ENCODE measurements at regions not wholly inside any gene's neighbourhood (a gene's known extent, or its start where the extent isn't known, plus 50 kb on each side); places are given as distances from the start of the nearest gene placed in this dataset.

DNA sequence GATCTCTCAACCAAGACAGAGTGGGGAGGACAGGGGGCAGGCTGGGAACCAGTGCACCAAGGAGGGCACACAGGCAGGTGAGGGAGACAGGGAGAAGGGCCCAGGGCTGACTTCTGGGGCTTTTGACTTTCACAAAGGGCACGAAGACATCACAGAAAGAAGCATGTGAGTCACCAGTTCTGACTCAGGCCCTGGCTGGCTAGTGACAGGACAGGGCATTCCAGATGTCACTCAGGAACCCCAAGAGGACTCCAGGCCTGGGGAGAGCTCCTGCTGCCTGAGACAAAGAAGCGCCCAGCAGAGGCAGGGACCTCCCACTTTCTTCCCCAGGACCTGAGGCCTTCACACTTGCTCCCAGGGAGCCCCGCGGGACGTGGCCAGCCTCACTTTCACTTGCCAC lies 497.2 kb downstream of the BUD13 start:
- TF ChIP-seq, protein P1, sequence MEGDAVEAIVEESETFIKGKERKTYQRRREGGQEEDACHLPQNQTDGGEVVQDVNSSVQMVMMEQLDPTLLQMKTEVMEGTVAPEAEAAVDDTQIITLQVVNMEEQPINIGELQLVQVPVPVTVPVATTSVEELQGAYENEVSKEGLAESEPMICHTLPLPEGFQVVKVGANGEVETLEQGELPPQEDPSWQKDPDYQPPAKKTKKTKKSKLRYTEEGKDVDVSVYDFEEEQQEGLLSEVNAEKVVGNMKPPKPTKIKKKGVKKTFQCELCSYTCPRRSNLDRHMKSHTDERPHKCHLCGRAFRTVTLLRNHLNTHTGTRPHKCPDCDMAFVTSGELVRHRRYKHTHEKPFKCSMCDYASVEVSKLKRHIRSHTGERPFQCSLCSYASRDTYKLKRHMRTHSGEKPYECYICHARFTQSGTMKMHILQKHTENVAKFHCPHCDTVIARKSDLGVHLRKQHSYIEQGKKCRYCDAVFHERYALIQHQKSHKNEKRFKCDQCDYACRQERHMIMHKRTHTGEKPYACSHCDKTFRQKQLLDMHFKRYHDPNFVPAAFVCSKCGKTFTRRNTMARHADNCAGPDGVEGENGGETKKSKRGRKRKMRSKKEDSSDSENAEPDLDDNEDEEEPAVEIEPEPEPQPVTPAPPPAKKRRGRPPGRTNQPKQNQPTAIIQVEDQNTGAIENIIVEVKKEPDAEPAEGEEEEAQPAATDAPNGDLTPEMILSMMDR (IDR thresholded peaks at IDR 0.05), result no peak
- no peak for TF ChIP-seq POLR2A (IDR thresholded peaks at IDR 0.05)
- H3K9me3 ChIP-seq, result no peaks in the 10 kb centered on the region
- no peaks in the 10 kb centered on the region for H3K36me3 ChIP-seq (replicated peaks in 1 of 2; ENCODE audit: insufficient read depth in 1 of 2, low read depth in 2 of 2)
- DNase-seq, result no peak
- WGBS, 2 donors, result 59 to 65% methylated on average over 4 to 5 of the region's 5 CpGs
- intact Hi-C loops (cut with DNase I), result loop anchor here (10.0 kb wide), 1 partner anchor 951 kb away; no protein-coding TSS in a partner anchor
- H3K27me3 ChIP-seq, result peaks cover 0 to 5% of the 10 kb centered on the region in 2 donors
- ATAC-seq, result no peak
- H3K4me3 ChIP-seq, result no peak overlapping the region
- peaks cover 8% of the 10 kb centered on the region for H3K4me1 ChIP-seq
- no peak overlapping the region for H3K27ac ChIP-seq

DNA sequence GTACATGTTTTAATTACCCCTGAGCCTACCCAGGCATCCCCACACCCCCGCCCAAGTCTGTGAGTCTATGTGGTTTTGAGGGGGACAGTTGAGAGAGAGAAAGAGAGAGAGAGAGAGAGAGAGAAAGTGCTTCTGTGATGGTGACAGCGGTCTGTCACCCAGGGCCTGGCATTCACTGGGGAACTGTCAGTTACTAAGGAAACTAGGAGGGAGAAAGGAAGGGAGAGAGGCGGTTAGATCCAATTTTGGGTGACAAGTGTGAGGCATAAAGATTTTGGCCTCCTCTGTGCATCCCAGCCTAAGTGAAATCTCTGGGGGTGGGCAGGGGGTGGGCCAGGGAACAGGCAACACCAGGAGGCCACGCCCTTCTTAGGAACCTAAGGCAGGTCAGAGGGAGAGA lies 498.3 kb downstream of the BUD13 start:
- 39 to 52% methylated on average over 4 of the region's 4 CpGs for WGBS, 2 donors
- H3K9me3 ChIP-seq, result no peaks in the 10 kb centered on the region
- intact Hi-C loops (cut with DNase I), result loop anchor here (10.0 kb wide), 1 partner anchor 950 kb away; no protein-coding TSS in a partner anchor
- DNase-seq, result no peak
- no peak overlapping the region for H3K27ac ChIP-seq
- H3K4me3 ChIP-seq, result no peak overlapping the region
- no peaks in the 10 kb centered on the region for H3K36me3 ChIP-seq (replicated peaks in 1 of 2; ENCODE audit: insufficient read depth in 1 of 2, low read depth in 2 of 2)
- no peak for ATAC-seq
- H3K27me3 ChIP-seq, result peaks cover 0 to 5% of the 10 kb centered on the region in 2 donors
- TF ChIP-seq, protein P1 (IDR thresholded peaks at IDR 0.05), result no peak
- no peak for TF ChIP-seq POLR2A (IDR thresholded peaks at IDR 0.05)
- peaks cover 8% of the 10 kb centered on the region for H3K4me1 ChIP-seq

DNA sequence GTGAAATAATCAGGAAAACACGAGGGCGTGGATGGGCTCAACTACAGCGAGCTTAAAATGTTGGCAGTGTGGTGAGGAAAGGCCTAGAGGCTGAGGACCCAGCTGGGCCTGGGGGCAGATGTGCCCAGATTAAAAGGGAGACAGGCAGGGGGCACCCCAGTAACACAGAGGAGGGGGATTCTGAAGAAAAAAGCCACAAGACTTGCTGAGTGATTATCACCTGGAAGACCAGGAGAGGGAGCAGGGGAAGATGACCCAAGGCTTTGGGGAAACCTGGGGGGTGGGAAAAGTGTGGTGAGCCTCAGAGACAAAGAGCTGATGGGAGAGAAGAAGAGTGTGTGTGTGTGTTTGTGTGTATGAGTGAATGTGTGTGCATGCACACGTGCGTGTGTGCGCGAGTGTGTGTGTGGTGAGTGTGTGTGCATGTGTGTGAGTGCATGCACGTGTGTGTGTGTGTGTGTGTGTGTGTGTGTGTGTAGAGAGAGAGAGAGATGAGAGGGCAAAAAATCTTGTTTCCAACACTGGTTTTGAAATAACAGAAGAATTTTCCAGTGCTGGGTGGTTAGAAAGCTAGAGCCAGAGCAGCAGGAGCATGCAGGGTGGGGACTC lies 500.5 kb downstream of the BUD13 start:
- Histone ChIP-seq H3K27me3 (peaks cover 0 to 5% of the 10 kb centered on the region in 2 donors), H3K4me3 (no peak overlapping the region), H3K36me3 (replicated peaks in 1 of 2; ENCODE audit: insufficient read depth in 1 of 2, low read depth in 2 of 2) (no peaks in the 10 kb centered on the region), H3K9me3 (no peaks in the 10 kb centered on the region), H3K27ac (no peak overlapping the region), H3K4me1 (peaks cover 8% of the 10 kb centered on the region)
- WGBS, 2 donors, result 38 to 53% methylated on average over 8 of the region's 8 CpGs
- TF ChIP-seq, protein P1 (IDR thresholded peaks at IDR 0.05), result no peak
- TF ChIP-seq POLR2A (IDR thresholded peaks at IDR 0.05), result no peak
- intact Hi-C loops (cut with DNase I), result loop anchor here (10.0 kb wide), 1 partner anchor 947 kb away; no protein-coding TSS in a partner anchor
- ATAC-seq (no peak), DNase-seq (no peak)

DNA sequence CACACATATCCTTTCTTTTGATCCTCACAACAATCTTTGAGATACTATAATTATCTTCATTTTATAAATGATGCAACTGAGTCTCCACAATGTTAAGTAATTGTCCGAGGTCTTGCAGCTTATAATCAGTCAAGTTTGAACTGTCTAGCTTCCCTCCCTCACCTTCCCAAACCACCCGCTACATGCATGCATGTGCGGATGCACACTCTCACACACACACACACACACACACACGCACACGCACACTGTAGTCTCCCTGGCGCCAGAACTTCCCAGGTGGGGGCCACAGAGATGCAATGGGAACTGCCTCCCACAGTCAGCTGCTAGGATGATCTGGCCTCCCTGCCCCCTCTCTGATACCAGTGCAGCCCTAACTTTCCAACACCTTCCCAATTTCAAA lies 501.3 kb downstream of the BUD13 start:
- WGBS, 2 donors, result 33 to 48% methylated on average over 6 of the region's 6 CpGs
- no peak overlapping the region for H3K4me3 ChIP-seq
- ATAC-seq (no peak), DNase-seq (no peak)
- H3K9me3 ChIP-seq, result no peaks in the 10 kb centered on the region
- no peak overlapping the region for H3K27ac ChIP-seq
- H3K27me3 ChIP-seq, result peaks cover 0 to 4% of the 10 kb centered on the region in 2 donors
- no peaks in the 10 kb centered on the region for H3K36me3 ChIP-seq (replicated peaks in 1 of 2; ENCODE audit: insufficient read depth in 1 of 2, low read depth in 2 of 2)
- intact Hi-C loops (cut with DNase I), result loop anchor here (10.0 kb wide), 1 partner anchor 947 kb away; no protein-coding TSS in a partner anchor
- TF ChIP-seq, protein P1 (IDR thresholded peaks at IDR 0.05), result no peak
- no peak for TF ChIP-seq POLR2A (IDR thresholded peaks at IDR 0.05)
- H3K4me1 ChIP-seq, result peaks cover 3% of the 10 kb centered on the region

- Histone ChIP-seq H3K36me3 (replicated peaks in 1 of 2; ENCODE audit: insufficient read depth in 1 of 2, low read depth in 2 of 2) (no peaks in the 10 kb centered on the region), H3K4me3 (no peak overlapping the region), H3K27ac (no peak overlapping the region), H3K9me3 (no peaks in the 10 kb centered on the region), H3K27me3 (no peaks in the 10 kb centered on the region), H3K4me1 (no peaks in the 10 kb centered on the region)
- intact Hi-C loops (cut with DNase I), result no loop called here
- DNase-seq (no peak), ATAC-seq (no peak)
- 56 to 65% methylated on average over 5 of the region's 5 CpGs for WGBS, 2 donors
- TF ChIP-seq POLR2A (IDR thresholded peaks at IDR 0.05), result no peak
- TF ChIP-seq, protein P1 (IDR thresholded peaks at IDR 0.05), result no peak
Measured at GRCh38 chr11:116267146-116267545, 505.6 kb downstream of the BUD13 start.
